ENCODE measurements at regions not wholly inside any gene's neighbourhood (a gene's known extent, or its start where the extent isn't known, plus 50 kb on each side); places are given as distances from the start of the nearest gene placed in this dataset.
"Not testable (repeated sequence)": the region's sequence is repeated elsewhere in the genome, so short reads cannot be mapped to it uniquely, and the experiment has no call there.

- in situ Hi-C loops (cut with MboI; ENCODE audit: low sequenced_read_pairs, unreplicated experiment), result no loop called here
- no peak for TF ChIP-seq CTCF (IDR thresholded peaks at IDR 0.05; ENCODE audit: borderline replicate concordance, control extremely low read depth, extremely low read depth, insufficient read depth, missing control alignments)
- DNase-seq (ENCODE audit: low spot score), result no peak
Measured at GRCh38 chr2:117614296-117614695, 200.2 kb upstream of the DDX18 start.

- no peak for DNase-seq (ENCODE audit: low spot score)
- TF ChIP-seq CTCF (IDR thresholded peaks at IDR 0.05; ENCODE audit: borderline replicate concordance, control extremely low read depth, extremely low read depth, insufficient read depth, missing control alignments), result no peak
- in situ Hi-C loops (cut with MboI; ENCODE audit: low sequenced_read_pairs, unreplicated experiment), result no loop called here
Measured at GRCh38 chr2:117614823-117615534, 199.5 kb upstream of the DDX18 start.

GRCh38 chr2:117618607-117619006 lies 195.9 kb upstream of the DDX18 start:
- in situ Hi-C loops (cut with MboI; ENCODE audit: low sequenced_read_pairs, unreplicated experiment), result no loop called here
- TF ChIP-seq CTCF (IDR thresholded peaks at IDR 0.05; ENCODE audit: borderline replicate concordance, control extremely low read depth, extremely low read depth, insufficient read depth, missing control alignments), result no peak
- no peak for DNase-seq (ENCODE audit: low spot score)

- in situ Hi-C loops (cut with MboI; ENCODE audit: low sequenced_read_pairs, unreplicated experiment), result no loop called here
- TF ChIP-seq CTCF (IDR thresholded peaks at IDR 0.05; ENCODE audit: borderline replicate concordance, control extremely low read depth, extremely low read depth, insufficient read depth, missing control alignments), result no peak
- no peak for DNase-seq (ENCODE audit: low spot score)
Measured at GRCh38 chr2:117621326-117621725, 193.2 kb upstream of the DDX18 start.

GRCh38 chr2:117623175-117623574 lies 191.3 kb upstream of the DDX18 start:
- in situ Hi-C loops (cut with MboI; ENCODE audit: low sequenced_read_pairs, unreplicated experiment); DNase-seq (ENCODE audit: low spot score): not testable (repeated sequence)

- no peak for DNase-seq (ENCODE audit: low spot score)
- in situ Hi-C loops (cut with MboI; ENCODE audit: low sequenced_read_pairs, unreplicated experiment), result no loop called here
- no peak for TF ChIP-seq CTCF (IDR thresholded peaks at IDR 0.05; ENCODE audit: borderline replicate concordance, control extremely low read depth, extremely low read depth, insufficient read depth, missing control alignments)
Measured at GRCh38 chr2:117631152-117631945, 183.1 kb upstream of the DDX18 start.

GRCh38 chr2:117635481-117635880 lies 179.0 kb upstream of the DDX18 start:
- DNase-seq (ENCODE audit: low spot score), result no peak
- TF ChIP-seq CTCF (IDR thresholded peaks at IDR 0.05; ENCODE audit: borderline replicate concordance, control extremely low read depth, extremely low read depth, insufficient read depth, missing control alignments), result no peak
- in situ Hi-C loops (cut with MboI; ENCODE audit: low sequenced_read_pairs, unreplicated experiment), result no loop called here

Measured in GM13976 (cell line).